Activated gamma-delta T cell treated with Interleukin-2 at 50 U/mL for 16 hours (primary cell): ENCODE measurements at regions not wholly inside any gene's neighbourhood (a gene's known extent, or its start where the extent isn't known, plus 50 kb on each side); places are given as distances from the start of the nearest gene placed in this dataset.

ENCODE experiments used
- DNase-seq: peaks from one replicate; pipeline ENCODE4 v3.0.0-alpha.2; 2020

GRCh38 chr6:2414885-2415547 lies 169.6 kb upstream of the GMDS start:
- DNase-seq, result no peak

GRCh38 chr6:2412731-2413130 lies 167.3 kb upstream of the GMDS start:
- DNase-seq, result no peak

GRCh38 chr6:2410656-2411380 lies 165.4 kb upstream of the GMDS start:
- no peak for DNase-seq

DNA sequence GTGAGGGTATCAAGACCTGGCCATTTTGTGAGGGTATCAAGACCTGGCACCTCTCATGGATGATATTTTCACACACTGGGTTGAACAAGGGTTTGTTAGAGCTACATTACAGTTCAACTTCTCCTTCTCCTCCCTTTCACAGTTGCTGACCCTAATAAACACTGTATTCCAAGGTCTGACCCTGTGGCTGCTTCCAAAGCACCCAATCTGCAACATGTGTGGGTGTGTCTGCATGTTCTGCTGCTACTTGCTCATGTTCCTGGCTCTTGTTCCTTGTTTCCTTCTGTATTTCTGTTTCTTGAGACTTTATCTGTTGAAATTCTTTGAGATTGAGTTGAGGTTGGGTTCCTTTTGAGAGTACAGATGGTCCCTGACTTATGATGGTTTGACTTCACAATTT lies 162.1 kb upstream of the GMDS start:
- DNase-seq, result no peak

- no peak for DNase-seq
Measured at GRCh38 chr6:2404211-2404929, 159.0 kb upstream of the GMDS start.

- no peak for DNase-seq
Measured at GRCh38 chr6:2403546-2403945, 158.1 kb upstream of the GMDS start.

GRCh38 chr6:2396846-2397630 lies 151.6 kb upstream of the GMDS start:
- DNase-seq, result no peak

DNA sequence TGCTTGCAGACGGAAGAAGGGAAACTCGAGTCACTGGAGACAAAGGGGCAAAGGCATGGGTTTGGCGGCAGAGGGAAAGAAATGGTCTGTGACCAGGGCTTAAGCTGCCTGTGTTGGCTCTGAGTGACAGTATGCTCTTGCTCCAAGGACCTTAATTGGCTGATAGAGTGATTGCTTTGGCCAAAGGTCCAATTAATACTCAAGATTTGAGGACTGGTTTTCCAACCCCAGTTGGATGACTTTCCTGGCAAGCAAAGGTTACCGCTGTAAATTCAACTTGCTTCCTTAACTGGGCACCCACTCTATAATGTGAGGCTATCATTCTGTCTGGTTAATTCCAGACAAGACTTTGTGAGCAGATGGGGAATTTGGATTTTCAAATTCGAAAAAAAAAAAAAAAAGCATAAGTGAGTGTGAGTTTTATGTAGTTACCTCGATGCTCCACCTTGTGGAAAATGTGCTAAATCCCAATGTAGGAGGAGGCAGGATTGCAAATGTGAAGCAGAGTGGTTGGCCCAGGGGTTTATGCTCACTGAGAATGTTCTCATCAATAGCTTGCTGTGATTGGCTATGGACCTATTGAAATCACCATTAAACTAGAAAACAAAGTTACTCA lies 150.7 kb upstream of the GMDS start:
- no peak for DNase-seq

DNA sequence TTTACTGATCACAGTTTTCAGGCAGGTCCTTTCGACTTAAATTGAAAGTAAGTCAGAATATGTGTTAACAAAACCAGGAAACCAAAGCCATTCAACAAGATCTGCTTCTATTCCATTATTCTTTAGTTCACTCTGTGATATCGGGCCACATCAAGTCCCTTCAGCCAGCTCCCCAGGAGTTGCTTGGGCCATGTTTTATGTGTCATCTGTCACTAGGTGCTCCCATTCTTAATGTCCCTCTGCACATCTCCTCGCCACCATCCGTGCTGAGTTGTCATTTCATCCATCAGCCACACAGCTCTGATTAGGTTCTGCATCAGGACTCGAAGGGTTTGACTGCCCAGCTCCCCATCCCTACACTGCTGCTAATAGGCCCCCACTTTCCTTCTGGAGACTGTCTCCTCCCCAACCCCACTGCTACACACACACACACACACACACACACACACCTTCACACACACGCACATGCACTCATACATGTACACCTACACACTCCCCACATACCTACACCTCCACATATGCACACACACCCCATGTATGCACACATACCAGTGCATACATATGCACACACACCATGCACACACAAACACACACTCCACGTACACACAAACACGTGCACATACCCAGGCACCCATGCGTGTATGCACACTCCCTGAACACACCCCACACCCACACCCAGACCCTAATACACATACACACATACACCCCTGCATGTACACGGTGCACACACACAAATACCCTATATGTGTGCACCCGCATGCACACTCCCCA lies 143.3 kb upstream of the GMDS start:
- DNase-seq, result no peak

GRCh38 chr6:2387445-2387844 lies 142.0 kb upstream of the GMDS start:
- no peak for DNase-seq

- no peak for DNase-seq
Measured at GRCh38 chr6:2385471-2385983, 140.1 kb upstream of the GMDS start.

GRCh38 chr6:2384528-2384927 lies 139.1 kb upstream of the GMDS start:
- DNase-seq, result no peak

DNA sequence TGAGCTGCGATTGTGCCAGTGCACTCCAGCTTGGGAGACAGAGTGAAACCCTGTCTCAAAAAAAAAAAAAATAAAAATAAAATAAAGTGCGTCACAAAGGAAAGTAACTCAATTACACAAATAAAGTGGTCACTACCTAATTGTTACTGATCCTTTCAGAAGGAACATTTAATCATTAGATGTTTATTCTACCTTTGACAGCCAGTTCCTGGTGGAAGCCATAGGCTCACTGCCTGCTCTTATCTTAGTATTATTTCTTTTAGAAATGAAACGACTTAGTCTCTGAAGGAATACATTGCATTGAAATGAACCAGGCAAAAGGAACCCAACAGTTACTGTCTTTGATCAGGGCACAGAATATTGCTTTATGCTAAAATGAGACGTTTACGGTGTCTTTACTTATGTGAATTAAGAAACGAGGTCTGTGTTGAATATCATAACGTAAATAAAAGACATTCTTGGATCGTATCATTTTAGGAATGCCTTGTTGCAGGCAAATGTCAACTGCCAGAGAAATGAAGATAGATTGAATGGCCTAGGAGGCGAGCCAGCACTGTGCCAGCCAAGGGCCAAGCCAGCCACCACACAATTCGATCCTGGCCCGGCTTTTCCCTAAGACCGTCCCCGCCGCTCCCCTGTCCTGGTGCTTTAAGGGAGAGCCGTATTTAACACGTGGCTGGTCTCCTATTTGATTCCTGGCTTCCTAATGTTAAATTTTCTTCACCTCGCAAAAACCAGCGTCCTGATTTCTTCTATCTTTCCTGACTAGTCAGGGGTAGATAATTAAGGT lies 136.7 kb upstream of the GMDS start:
- DNase-seq, result no peak

DNA sequence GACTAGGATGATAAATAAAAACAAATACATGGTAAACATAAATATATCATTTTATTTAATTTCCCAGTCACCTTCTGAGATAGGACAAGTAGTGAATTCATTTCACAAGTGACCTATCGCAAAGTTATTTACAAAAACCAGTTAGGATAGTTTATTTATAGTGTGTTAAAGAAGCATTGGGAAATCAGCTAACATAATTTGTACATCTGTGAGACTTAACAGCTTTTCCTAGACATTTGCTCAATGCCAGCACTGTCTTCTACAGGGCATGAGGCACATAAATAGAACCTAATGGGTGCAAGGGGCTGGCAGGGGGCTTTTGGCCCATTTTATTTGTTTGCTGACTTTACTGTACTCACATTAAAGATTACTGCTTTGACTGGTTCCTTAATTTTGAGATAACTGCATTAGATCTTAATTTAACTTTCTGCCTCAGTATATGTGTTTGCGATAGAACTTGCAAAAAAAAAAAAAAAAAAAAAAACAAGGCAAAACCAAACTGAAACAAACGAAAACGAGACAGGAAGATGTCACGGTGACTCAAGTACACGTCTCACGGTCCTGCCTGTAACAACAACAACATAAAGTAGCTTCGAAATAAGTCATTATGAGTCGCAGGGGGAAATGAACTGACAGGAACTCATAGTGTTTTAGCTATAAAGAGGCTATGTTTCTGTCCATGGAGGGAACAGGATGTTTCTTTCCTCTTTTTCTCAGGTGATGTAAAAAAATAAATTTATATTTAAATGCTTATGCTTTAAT lies 133.7 kb upstream of the GMDS start:
- DNase-seq, result no peak

- no peak for DNase-seq
Measured at GRCh38 chr6:2378046-2378657, 132.7 kb upstream of the GMDS start.

- DNase-seq, result no peak
Measured at GRCh38 chr6:2376429-2377355, 131.3 kb upstream of the GMDS start.

DNA sequence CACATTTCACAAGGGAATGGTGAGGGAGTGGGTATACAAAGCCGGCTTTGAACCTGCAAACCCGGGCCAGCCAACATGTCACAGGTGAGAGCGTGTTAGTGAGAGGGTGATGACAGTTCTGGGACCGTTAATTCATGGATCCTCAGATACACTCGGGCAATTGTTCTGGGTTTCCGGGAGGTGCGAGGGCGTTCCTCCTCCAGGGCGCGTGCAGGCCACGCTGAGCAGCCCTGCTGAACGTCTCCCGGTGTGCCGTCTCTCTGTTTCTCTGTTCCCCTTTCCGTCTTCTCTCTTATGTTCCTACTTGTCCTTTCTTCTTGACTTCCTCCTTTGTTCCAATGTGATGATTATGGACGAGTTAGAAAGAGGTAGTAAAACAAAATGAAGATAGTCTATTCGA lies 130.0 kb upstream of the GMDS start:
- no peak for DNase-seq

DNA sequence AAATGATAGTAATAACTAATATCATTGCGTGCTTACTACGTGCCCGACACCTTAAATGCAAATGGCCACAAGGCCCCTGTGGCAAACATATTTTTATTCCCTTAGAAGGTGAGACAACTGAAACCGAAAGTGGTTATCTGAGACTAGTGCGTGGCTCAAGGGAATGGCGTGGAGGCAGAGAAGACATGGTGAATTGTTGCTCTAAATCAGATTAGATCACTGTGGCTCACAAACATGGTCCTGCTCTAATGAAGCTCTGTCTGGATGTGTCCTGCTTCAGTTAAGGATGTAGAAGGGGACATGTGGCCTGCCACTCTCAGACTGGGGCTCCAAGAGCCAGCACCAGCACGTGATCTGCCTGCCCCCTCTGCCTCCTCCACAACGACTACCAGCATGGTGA lies 124.2 kb upstream of the GMDS start:
- no peak for DNase-seq

DNA sequence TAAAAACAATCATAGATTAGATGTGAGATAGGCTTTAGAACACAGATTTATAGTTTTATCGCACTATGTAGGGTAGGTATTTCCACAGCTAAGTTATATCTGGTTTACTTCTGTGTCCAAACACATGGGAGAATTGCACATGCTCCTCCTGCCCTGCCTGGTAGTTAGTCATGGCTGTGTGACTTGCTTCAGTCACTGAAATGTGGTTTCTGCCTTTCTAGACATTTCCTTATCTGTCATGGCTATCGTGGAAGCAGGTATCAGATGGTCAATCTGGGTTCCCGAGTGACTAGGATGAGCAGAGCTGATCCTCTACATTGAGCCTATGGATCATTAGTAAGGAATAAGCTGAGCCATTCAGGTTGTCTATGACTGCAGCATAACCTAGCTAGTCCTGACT lies 117.8 kb upstream of the GMDS start:
- DNase-seq, result no peak
